GM23338 (cell line): ENCODE measurements at regions not wholly inside any gene's neighbourhood (a gene's known extent, or its start where the extent isn't known, plus 50 kb on each side); places are given as distances from the start of the nearest gene placed in this dataset.

ENCODE experiments used
- ETS1 ChIP-seq: IDR thresholded peaks from 2 replicates; pipeline ENCODE4 v1.6.1; 2016; ENCODE audit warnings: antibody characterized with exemption
- EZH2 ChIP-seq: fragments of 200-600 bp; sonication (generic); IDR thresholded peaks from one replicate; pipeline ENCODE4 v1.8.0; 2017; ENCODE audit warnings: antibody characterized with exemption, mild to moderate bottlenecking, low read depth; ENCODE audit not compliant: unreplicated experiment
- EZH2phosphoT487 ChIP-seq: fragments of 200-600 bp; sonication (generic); IDR thresholded peaks from one replicate; pipeline ENCODE4 v1.8.1; 2018; ENCODE audit warnings: antibody characterized with exemption; ENCODE audit not compliant: unreplicated experiment
- POLR2AphosphoS5 ChIP-seq: IDR thresholded peaks from 2 replicates; pipeline ENCODE4 v1.6.1; 2016; ENCODE audit warnings: antibody characterized with exemption, low read depth
- TF ChIP-seq, protein P1 (sequence below), 2 experiments: fragments of 200-600 bp in 1 of 2; sonication (generic) in 1 of 2; conservative IDR thresholded peaks; 2 replicates each; pipeline versions ENCODE4 v1.5.1 to v1.6.1; 2016 to 2017; ENCODE audit warnings: antibody characterized with exemption in 2 of 2, low read depth in 2 of 2, mild to moderate bottlenecking in 2 of 2, moderate library complexity in 1 of 2

- TF ChIP-seq, protein P1, sequence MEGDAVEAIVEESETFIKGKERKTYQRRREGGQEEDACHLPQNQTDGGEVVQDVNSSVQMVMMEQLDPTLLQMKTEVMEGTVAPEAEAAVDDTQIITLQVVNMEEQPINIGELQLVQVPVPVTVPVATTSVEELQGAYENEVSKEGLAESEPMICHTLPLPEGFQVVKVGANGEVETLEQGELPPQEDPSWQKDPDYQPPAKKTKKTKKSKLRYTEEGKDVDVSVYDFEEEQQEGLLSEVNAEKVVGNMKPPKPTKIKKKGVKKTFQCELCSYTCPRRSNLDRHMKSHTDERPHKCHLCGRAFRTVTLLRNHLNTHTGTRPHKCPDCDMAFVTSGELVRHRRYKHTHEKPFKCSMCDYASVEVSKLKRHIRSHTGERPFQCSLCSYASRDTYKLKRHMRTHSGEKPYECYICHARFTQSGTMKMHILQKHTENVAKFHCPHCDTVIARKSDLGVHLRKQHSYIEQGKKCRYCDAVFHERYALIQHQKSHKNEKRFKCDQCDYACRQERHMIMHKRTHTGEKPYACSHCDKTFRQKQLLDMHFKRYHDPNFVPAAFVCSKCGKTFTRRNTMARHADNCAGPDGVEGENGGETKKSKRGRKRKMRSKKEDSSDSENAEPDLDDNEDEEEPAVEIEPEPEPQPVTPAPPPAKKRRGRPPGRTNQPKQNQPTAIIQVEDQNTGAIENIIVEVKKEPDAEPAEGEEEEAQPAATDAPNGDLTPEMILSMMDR (conservative IDR thresholded peaks at IDR 0.05; ENCODE audit: low read depth in 2 of 2) = peak; percentile 55 to 77
- TF ChIP-seq EZH2phosphoT487 = no peak
- TF ChIP-seq POLR2AphosphoS5 = no peak
- TF ChIP-seq EZH2 = no peak
- no peak for TF ChIP-seq ETS1
These were observed 67.0 kb upstream of the MAST4 start for GRCh38 chr5:66529182-66529581.
